HCT116 (cell line): ENCODE measurements at regions not wholly inside any gene's neighbourhood (a gene's known extent, or its start where the extent isn't known, plus 50 kb on each side); places are given as distances from the start of the nearest gene placed in this dataset.

Experiments
- ATAC-seq: fragments of 200-7000 bp; cut with Tn5 transposase; 2 replicates; pipeline ENCODE4 v1.9.1; 2020; ENCODE audit warnings: mild to moderate bottlenecking, moderate library complexity
- BruUV-seq: library from RNA; stranded (reverse); fragments of 400-500 nt; replicated peaks from 2 replicates; lab custom pipeline; 2021; lab: Mats Ljungman, UMichigan
- CTCF ChIA-PET: fragments of 300-600 bp; sonication (Branson Sonifier 250); formaldehyde crosslinking; loops from one replicate; lab custom pipeline; 2021; ENCODE audit warnings: antibody characterized with exemption; lab: Charles Lee
- POLR2A ChIA-PET: fragments of 300-600, 350-600 bp; sonication (Branson Sonifier 250); formaldehyde crosslinking; loops from one replicate; lab custom pipeline; 2021; ENCODE audit warnings: antibody characterized with exemption; lab: Charles Lee
- RAD21 ChIA-PET, 2 experiments: fragments of 300-600 bp; sonication (Branson Sonifier 250); formaldehyde crosslinking; loops; one replicate each; lab custom pipeline; 2023; ENCODE audit warnings: low total read pairs in 2 of 2; ENCODE audit not compliant: uncharacterized antibody in 2 of 2, unreplicated experiment in 2 of 2, low non-redundant PET in 1 of 2; lab: Charles Lee
- DNase-seq: peaks from one replicate; pipeline ENCODE4 v3.0.0-alpha.2; 2010; ENCODE audit warnings: low read depth, low spot score
- H2AFZ ChIP-seq: fragments of 200-600 bp; shearing (Covaris generic), sonication (generic); 2 replicates; pipeline ENCODE4 v1.6.1; 2017; ENCODE audit warnings: low read depth, mixed run types, mixed read lengths, antibody characterized with exemption, low read length; ENCODE audit not compliant: poor library complexity, severe bottlenecking
- H3K27ac ChIP-seq: 2 replicates; pipeline ENCODE4 v1.5.1; 2012; ENCODE audit warnings: low read depth, low read length
- H3K27me3 ChIP-seq: fragments of 200-600 bp; sonication (generic); 2 replicates; pipeline ENCODE4 v1.6.1; 2016; ENCODE audit warnings: mixed run types, low read length, mixed read lengths; ENCODE audit not compliant: insufficient read depth
- H3K36me3 ChIP-seq, 2 experiments: fragments of 200-500 bp in 1 of 2; fragments of 200-600 bp in 1 of 2; sonication (Bioruptor generic) in 1 of 2; sonication (generic) in 1 of 2; 2 replicates each; pipeline versions ENCODE4 v1.5.1 to v1.6.1; 2014 to 2016; ENCODE audit warnings: low read length in 2 of 2, inconsistent platforms in 1 of 2, mixed read lengths in 1 of 2, mixed run types in 1 of 2; ENCODE audit not compliant: insufficient read depth in 2 of 2, control insufficient read depth in 1 of 2
- H3K4me1 ChIP-seq, 2 experiments: fragments of 200-600 bp in 1 of 2; sonication (generic) in 1 of 2; 2 replicates each; pipeline versions ENCODE4 v1.5.1 to v1.6.1; 2012 to 2017; ENCODE audit warnings: low read length in 2 of 2, inconsistent platforms in 1 of 2, mild to moderate bottlenecking in 1 of 2, mixed read lengths in 1 of 2, mixed run types in 1 of 2, moderate library complexity in 1 of 2; ENCODE audit not compliant: insufficient read depth in 2 of 2, control insufficient read depth in 1 of 2
- H3K4me2 ChIP-seq: fragments of 200-600 bp; sonication (generic); 2 replicates; pipeline ENCODE4 v1.6.1; 2017; ENCODE audit warnings: mixed run types, low read length, mixed read lengths
- H3K4me3 ChIP-seq, 2 experiments: fragments of 200-600 bp in 1 of 2; sonication (generic) in 1 of 2; replicated peaks in 1 of 2; 2 replicates each; pipeline ENCODE4 v1.5.1; 2011 to 2016; ENCODE audit warnings: low read length in 2 of 2, control low read depth in 1 of 2, low read depth in 1 of 2, mild to moderate bottlenecking in 1 of 2, mixed read lengths in 1 of 2, mixed run types in 1 of 2
- H3K79me2 ChIP-seq: fragments of 200-600 bp; sonication (generic); 2 replicates; pipeline ENCODE4 v1.6.1; 2017; ENCODE audit warnings: mild to moderate bottlenecking, mixed run types, low read length, moderate library complexity, mixed read lengths; ENCODE audit not compliant: insufficient read depth
- H3K9ac ChIP-seq: fragments of 200-600 bp; sonication (generic); 2 replicates; pipeline ENCODE4 v1.6.1; 2016; ENCODE audit warnings: low read length, mixed read lengths
- H3K9me2 ChIP-seq: fragments of 200-600 bp; sonication (generic), shearing (Covaris generic); 2 replicates; pipeline ENCODE4 v1.6.1; 2017; ENCODE audit warnings: mixed run types, mild to moderate bottlenecking, moderate library complexity; ENCODE audit not compliant: insufficient read depth
- H3K9me3 ChIP-seq, 2 experiments: fragments of 200-500 bp in 1 of 2; fragments of 200-600 bp in 1 of 2; sonication (Bioruptor generic) in 1 of 2; sonication (generic) in 1 of 2; 2 replicates each; pipeline ENCODE4 v1.6.1; 2014 to 2017; ENCODE audit warnings: low read length in 2 of 2, mixed read lengths in 2 of 2, inconsistent platforms in 1 of 2, low read depth in 1 of 2, mild to moderate bottlenecking in 1 of 2, mixed run types in 1 of 2, moderate library complexity in 1 of 2; ENCODE audit not compliant: control insufficient read depth in 1 of 2, insufficient read depth in 1 of 2
- H4K20me1 ChIP-seq: fragments of 200-600 bp; sonication (generic), shearing (Covaris generic); 2 replicates; pipeline ENCODE4 v1.6.1; 2017; ENCODE audit warnings: mixed run types, mild to moderate bottlenecking, moderate library complexity; ENCODE audit not compliant: insufficient read depth
- EGR1 ChIP-seq: IDR thresholded peaks from 2 replicates; pipeline ENCODE4 v1.6.1; 2012; ENCODE audit warnings: low read depth
- MAX ChIP-seq: IDR thresholded peaks from 2 replicates; pipeline ENCODE4 v1.6.1; 2012
- POLR2AphosphoS5 ChIP-seq: IDR thresholded peaks from 2 replicates; pipeline ENCODE4 v1.6.1; 2011; ENCODE audit warnings: mild to moderate bottlenecking, low read depth, low read length, moderate library complexity
- REST ChIP-seq: IDR thresholded peaks from 2 replicates; pipeline ENCODE4 v1.6.1; 2012; ENCODE audit warnings: low read depth
- SP1 ChIP-seq: IDR thresholded peaks from 2 replicates; pipeline ENCODE4 v1.6.1; 2012; ENCODE audit warnings: low read depth
- SRF ChIP-seq: IDR thresholded peaks from 2 replicates; pipeline ENCODE4 v1.6.1; 2012; ENCODE audit warnings: low read depth
- TCF7L2 ChIP-seq: IDR thresholded peaks from 2 replicates; pipeline ENCODE4 v1.7.0; 2011; ENCODE audit warnings: borderline replicate concordance, inconsistent platforms; ENCODE audit not compliant: insufficient read depth, insufficient read length; ENCODE audit errors: extremely low read depth
- ZBTB33 ChIP-seq: IDR thresholded peaks from 2 replicates; pipeline ENCODE4 v1.6.1; 2011; ENCODE audit warnings: mild to moderate bottlenecking, low read length, moderate library complexity; ENCODE audit not compliant: insufficient replicate concordance; ENCODE audit errors: extremely low read depth
- ZFX ChIP-seq: fragments of 450-650 bp; IDR thresholded peaks from 2 replicates; pipeline ENCODE4 v1.6.1; 2017
- intact Hi-C: fragments of 100-400 bp; cut with micrococcal nuclease; formaldehyde crosslinking; loops from 2 replicates; pipeline ENCODE4 v1.10.0; 2022

GRCh38 chr20:22508426-22508825 lies 75.9 kb downstream of the FOXA2 start:
- Histone ChIP-seq H3K4me2 (no peak overlapping the region), H3K79me2 (no peaks in the 10 kb centered on the region), H3K9me3 (no peaks in the 10 kb centered on the region), H3K36me3 (no peaks in the 10 kb centered on the region), H3K27ac (no peak overlapping the region), H4K20me1 (no peaks in the 10 kb centered on the region), H3K4me1 (no peaks in the 10 kb centered on the region), H2AFZ (no peak overlapping the region), H3K9ac (no peak overlapping the region)
- BruUV-seq: no TSS peak
- ChIA-PET POLR2A (no interaction called here), CTCF (no interaction called here), RAD21 (no interaction called here)
- DNase-seq (no peak), ATAC-seq (no peak)
- intact Hi-C loops: no loop called here
- TF ChIP-seq TCF7L2 (no peak), EGR1 (no peak), SP1 (no peak), POLR2AphosphoS5 (no peak), SRF (no peak), ZBTB33 (no peak), REST (no peak), MAX (no peak), ZFX (no peak)
- TF ChIP-seq, all 23 proteins: peak for 0
- Histone ChIP-seq H3K4me3 (no peak overlapping the region), H3K27me3 (no peaks in the 10 kb centered on the region), H3K9me2 (no peaks in the 10 kb centered on the region)
